Mucosa of rectum (tissue), 2 donors: ENCODE measurements at regions not wholly inside any gene's neighbourhood (a gene's known extent, or its start where the extent isn't known, plus 50 kb on each side); places are given as distances from the start of the nearest gene placed in this dataset.

Experiments
- H3K27ac ChIP-seq, 2 donors: one replicate each; pipeline ENCODE4 v1.7.0; 2013; ENCODE audit warnings: inconsistent platforms in 2 of 2, low read depth in 2 of 2, low read length in 2 of 2
- H3K27me3 ChIP-seq, 2 donors: one replicate each; pipeline ENCODE4 v1.7.0; 2013; ENCODE audit warnings: low read length in 2 of 2; ENCODE audit not compliant: control insufficient read depth in 2 of 2, insufficient read depth in 2 of 2
- H3K36me3 ChIP-seq, 2 donors: one replicate each; pipeline ENCODE4 v1.7.0; 2013; ENCODE audit warnings: low read length in 2 of 2; ENCODE audit not compliant: control insufficient read depth in 2 of 2, insufficient read depth in 2 of 2
- H3K4me1 ChIP-seq, 2 donors: one replicate each; pipeline ENCODE4 v1.7.0; 2013; ENCODE audit warnings: low read length in 2 of 2, mild to moderate bottlenecking in 1 of 2; ENCODE audit not compliant: control insufficient read depth in 2 of 2, insufficient read depth in 2 of 2
- H3K4me3 ChIP-seq, 2 donors: one replicate each; pipeline ENCODE4 v1.7.0; 2013; ENCODE audit warnings: low read length in 2 of 2
- H3K9ac ChIP-seq, 2 donors: one replicate each; pipeline ENCODE4 v1.7.0; 2013; ENCODE audit warnings: low read length in 2 of 2, low read depth in 1 of 2, mild to moderate bottlenecking in 1 of 2
- H3K9me3 ChIP-seq, 2 donors: one replicate each; pipeline ENCODE4 v1.7.0; 2013; ENCODE audit warnings: low read length in 2 of 2; ENCODE audit not compliant: control insufficient read depth in 2 of 2
- donor health status: healthy.
- donor health status: Normal muscosa, but diverticular disease.

DNA sequence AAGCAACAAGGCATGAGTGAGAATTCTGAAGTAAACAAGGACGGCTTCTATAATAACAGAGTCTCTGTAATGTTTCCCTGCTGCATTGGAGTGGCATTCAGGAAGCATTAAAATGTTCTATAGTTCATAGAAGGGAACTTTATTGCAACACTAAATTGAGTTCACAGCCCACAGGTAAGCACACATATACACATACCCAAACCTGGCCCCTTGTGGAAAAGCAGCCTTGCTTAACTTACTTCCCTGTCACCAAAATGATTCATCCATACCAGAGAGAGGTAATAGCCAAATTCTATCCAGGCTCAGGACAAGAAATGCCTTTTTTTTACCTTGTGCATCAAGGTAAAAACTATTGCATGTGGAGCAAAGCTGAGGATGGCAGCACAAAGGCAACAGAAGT is 241.4 kb downstream of the HHIPL2 start:
- Histone ChIP-seq H3K36me3 (no peaks in the 10 kb centered on the region), H3K4me1 (peaks cover 0 to 2% of the 10 kb centered on the region in 2 donors), H3K27ac (no peak overlapping the region), H3K9me3 (no peaks in the 10 kb centered on the region), H3K4me3 (no peak overlapping the region), H3K27me3 (no peaks in the 10 kb centered on the region), H3K9ac (no peak overlapping the region)

DNA sequence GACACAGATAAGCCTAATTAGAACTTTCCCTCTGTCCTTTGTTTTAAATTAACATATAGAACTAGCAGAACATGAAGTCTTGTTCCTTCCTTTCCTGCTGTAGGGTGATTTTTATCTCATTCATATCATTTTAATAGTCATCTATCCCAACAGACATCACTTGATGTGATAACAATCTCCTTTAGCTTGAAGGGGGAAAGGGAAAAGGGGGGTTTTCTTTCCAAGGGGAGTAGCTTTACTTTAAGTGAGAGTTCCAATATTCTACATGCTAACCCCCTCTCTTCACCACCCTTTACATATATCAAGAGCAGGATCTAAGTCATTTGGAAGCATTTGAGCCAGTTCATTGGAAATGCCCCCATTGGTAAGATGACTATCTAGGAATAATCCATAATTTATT is 241.9 kb downstream of the HHIPL2 start:
- Histone ChIP-seq H3K4me3 (no peak overlapping the region), H3K9ac (no peak overlapping the region), H3K4me1 (peaks cover 0 to 2% of the 10 kb centered on the region in 2 donors), H3K36me3 (no peaks in the 10 kb centered on the region), H3K9me3 (no peaks in the 10 kb centered on the region), H3K27me3 (no peaks in the 10 kb centered on the region), H3K27ac (no peak overlapping the region)

DNA sequence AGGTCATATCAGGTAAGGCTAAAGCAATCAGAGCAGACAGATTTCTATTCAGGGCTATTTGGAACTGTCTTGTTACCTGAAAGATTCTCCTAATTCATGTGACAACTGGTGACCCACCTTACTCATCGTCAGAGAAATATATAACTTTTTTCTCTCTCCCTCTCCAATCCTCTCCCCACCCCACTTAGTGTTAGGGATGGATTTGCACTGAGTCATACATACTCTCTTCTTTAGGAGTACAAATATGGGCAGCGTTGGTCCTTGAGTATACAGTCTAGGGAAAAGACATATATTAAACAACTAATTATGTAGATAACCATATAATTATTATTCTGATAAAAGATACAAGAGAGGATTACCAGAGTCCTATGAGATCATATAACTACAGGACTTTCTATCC is 246.3 kb downstream of the HHIPL2 start:
- H3K4me3 ChIP-seq: no peak overlapping the region
- no peaks in the 10 kb centered on the region for H3K9me3 ChIP-seq
- no peak overlapping the region for H3K9ac ChIP-seq
- no peaks in the 10 kb centered on the region for H3K36me3 ChIP-seq
- H3K27me3 ChIP-seq: no peaks in the 10 kb centered on the region
- H3K4me1 ChIP-seq: peaks cover 0 to 2% of the 10 kb centered on the region in 2 donors
- H3K27ac ChIP-seq: no peak overlapping the region

DNA sequence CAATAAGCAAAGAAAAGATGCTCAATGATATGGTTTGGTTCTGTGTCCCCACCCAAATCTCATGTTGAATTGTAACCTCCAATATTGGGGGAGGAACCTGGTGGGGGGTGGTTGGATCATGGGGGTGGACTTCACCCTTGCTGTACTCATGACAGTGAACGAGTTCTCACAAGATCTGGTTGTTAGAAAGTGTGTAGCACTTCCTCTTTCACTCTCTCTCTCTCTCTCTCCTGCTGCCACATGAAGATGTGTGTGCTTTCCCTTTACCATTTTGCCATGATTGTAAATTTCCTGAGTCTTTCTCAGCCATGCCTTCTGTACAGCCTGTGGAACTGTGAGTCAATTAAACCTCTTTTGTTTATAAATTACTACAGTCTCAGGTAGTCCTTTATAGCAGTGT is 248.4 kb downstream of the HHIPL2 start:
- Histone ChIP-seq H3K27me3 (no peaks in the 10 kb centered on the region), H3K36me3 (no peaks in the 10 kb centered on the region), H3K4me3 (no peak overlapping the region), H3K9ac (no peak overlapping the region), H3K9me3 (no peaks in the 10 kb centered on the region), H3K4me1 (no peaks in the 10 kb centered on the region), H3K27ac (no peak overlapping the region)

DNA sequence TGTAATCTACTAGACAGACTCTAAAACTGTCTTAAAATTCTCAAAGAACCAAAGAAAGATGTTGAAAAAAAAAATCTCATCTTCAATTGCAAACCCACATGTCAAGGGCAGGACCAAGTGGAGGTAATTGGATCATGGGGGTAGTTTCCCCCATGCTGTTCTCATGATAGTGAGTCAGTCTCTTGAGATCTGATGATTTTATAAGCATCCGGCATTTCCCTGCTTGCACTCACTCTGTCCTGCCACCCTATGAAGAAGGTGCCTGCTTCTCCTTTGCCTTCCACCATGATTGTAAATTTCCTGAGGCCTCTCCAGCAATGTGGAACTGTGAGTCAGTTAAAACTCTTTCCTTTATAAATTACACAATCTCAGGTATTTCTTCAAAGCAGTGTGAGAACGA is 257.0 kb downstream of the HHIPL2 start:
- Histone ChIP-seq H3K4me3 (no peak overlapping the region), H3K36me3 (no peaks in the 10 kb centered on the region), H3K27me3 (no peaks in the 10 kb centered on the region), H3K9ac (no peak overlapping the region), H3K9me3 (no peaks in the 10 kb centered on the region), H3K27ac (no peak overlapping the region), H3K4me1 (no peaks in the 10 kb centered on the region)

DNA sequence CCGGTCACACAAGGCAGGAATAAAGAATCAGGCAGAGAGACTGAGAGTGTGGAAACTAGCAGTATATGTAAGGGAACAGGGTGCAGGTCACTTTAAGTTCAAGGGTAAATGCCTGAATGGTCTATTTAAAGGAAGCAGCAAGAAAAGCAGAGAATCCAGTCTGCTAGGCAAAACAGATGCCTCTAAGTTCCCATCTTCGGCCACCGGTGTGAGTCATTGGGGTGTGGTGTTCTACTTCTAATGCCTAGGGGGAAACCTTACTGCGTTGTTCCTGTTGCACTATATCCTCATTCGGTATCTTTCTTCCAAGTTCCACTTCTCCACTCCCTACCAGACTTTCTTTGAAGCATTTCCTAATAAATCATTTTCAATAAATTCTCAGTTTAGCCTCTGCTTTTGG is 259.9 kb downstream of the HHIPL2 start:
- Histone ChIP-seq H3K36me3 (no peaks in the 10 kb centered on the region), H3K9ac (no peak overlapping the region), H3K4me3 (no peak overlapping the region), H3K4me1 (no peaks in the 10 kb centered on the region), H3K27ac (no peak overlapping the region), H3K27me3 (no peaks in the 10 kb centered on the region), H3K9me3 (no peaks in the 10 kb centered on the region)

DNA sequence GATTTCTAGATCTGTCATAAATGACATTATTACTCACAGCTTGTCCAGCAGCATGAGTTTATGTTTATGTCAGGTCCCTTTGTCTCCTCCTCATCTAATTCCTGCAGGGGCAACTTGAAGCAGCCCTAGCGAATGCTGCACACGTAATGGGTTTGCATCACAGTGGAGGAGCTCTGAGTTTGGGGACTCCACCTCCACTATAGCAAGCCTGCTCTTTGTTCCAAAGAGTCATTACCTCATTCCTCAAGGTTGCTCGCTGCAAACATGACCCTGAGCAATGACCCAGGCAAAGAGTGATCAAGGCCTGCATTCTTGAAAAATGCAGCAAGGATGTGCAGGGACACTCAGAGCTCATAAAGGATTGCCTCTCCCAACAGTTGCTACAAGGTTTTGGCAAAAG is 261.9 kb downstream of the HHIPL2 start:
- Histone ChIP-seq H3K27ac (no peak overlapping the region), H3K4me1 (no peaks in the 10 kb centered on the region), H3K36me3 (no peaks in the 10 kb centered on the region), H3K9me3 (no peaks in the 10 kb centered on the region), H3K27me3 (no peaks in the 10 kb centered on the region), H3K4me3 (no peak overlapping the region), H3K9ac (no peak overlapping the region)

DNA sequence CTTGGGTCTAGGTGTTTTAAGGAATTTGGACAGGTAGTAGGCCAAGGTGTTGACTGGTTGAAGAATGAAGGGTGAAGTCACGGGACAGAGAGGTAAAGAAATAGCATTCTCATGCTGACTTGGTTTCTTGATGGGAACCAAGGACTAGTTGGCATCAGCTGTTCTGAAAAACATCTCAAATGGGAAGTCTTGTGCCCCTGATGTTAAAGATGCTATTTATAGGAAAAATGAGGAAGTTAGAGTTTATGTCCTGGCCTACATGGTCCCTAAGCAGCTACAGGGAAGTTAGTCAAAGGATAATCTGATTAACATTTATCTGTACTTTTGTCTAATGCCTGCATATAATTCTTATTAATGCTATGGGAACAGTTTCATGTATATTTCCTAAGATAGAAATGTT is 262.4 kb downstream of the HHIPL2 start:
- Histone ChIP-seq H3K27me3 (no peaks in the 10 kb centered on the region), H3K36me3 (no peaks in the 10 kb centered on the region), H3K4me3 (no peak overlapping the region), H3K9ac (no peak overlapping the region), H3K27ac (no peak overlapping the region), H3K9me3 (no peaks in the 10 kb centered on the region), H3K4me1 (no peaks in the 10 kb centered on the region)

DNA sequence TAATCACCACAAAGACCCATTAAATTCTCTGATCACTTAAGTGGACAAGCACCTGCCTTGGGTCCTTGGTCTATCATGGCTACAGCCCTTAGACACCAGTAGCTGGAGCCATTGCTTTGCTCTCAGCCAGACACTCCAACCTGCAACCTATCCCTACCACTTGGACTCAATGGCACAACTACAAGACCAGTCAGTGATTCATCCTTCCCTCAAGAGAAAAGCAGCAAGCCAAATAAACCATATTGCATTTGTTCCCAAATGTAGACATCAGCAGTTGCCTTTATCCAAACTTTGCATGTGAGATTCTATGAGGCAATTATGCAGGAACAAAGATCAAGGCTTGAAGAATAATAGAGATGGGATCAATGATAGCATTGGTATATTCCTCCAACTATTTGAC is 263.4 kb downstream of the HHIPL2 start:
- H3K27me3 ChIP-seq: no peaks in the 10 kb centered on the region

DNA sequence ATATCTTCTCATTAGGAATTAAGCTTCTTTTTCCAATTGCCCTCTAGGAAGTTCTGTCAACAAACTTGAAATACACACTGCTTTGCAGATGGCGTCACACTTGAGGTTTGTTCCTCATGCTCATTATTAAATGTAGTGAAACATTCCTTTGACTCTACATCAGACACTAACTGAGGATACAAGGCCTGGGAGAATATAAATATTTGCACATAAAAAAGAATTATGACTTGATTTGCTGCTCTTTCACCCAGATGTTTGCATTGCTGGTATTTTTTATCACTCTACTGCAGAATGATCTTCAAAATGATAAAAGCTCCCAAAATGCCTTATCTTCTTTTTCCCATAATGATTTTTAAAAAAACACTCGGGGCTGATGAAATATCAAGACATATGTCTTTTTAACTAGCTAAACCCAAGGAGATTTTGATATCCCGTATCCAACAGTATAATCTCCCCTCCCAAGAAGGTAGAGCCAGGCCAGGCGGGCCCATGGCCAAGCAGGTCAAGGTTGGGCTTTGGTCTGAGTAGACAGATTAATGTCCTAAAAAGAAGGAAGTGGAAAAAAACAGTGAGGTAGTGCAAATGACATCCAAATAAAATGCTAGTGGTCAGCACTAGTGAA is 264.6 kb downstream of the HHIPL2 start:
- H3K27me3 ChIP-seq: no peaks in the 10 kb centered on the region
- H3K9me3 ChIP-seq: no peaks in the 10 kb centered on the region
- H3K9ac ChIP-seq: no peak overlapping the region
- no peaks in the 10 kb centered on the region for H3K4me1 ChIP-seq
- no peak overlapping the region for H3K4me3 ChIP-seq
- no peaks in the 10 kb centered on the region for H3K36me3 ChIP-seq
- H3K27ac ChIP-seq: no peak overlapping the region

More for the DNA sequence above, 263.4 kb downstream of the HHIPL2 start:
- Histone ChIP-seq H3K36me3 (no peaks in the 10 kb centered on the region), H3K9ac (no peak overlapping the region), H3K27ac (no peak overlapping the region), H3K4me1 (no peaks in the 10 kb centered on the region), H3K9me3 (no peaks in the 10 kb centered on the region), H3K4me3 (no peak overlapping the region)

DNA sequence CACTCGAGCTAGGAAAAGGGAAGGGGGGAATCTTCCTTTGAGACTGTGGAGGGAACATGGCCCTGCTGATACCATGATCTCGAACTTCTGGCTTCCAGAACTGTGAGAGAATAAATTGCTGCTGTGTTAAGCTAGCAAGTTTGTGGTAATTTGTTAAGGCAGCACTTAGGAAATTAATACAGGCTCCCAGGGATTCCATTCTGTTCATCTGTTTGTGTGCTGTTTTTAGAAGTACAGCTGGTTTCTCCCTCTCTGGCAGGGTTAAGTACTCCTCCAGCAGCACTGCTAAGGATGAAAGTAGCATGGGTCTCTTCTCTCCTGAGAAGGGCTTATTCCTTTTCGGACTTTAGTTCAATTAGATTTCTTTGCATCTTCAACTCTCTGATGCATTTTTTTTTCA is 268.3 kb downstream of the HHIPL2 start:
- no peak overlapping the region for H3K9ac ChIP-seq
- H3K9me3 ChIP-seq: no peaks in the 10 kb centered on the region
- H3K27ac ChIP-seq: no peak overlapping the region
- H3K4me3 ChIP-seq: no peak overlapping the region
- H3K36me3 ChIP-seq: no peaks in the 10 kb centered on the region
- no peaks in the 10 kb centered on the region for H3K4me1 ChIP-seq
- no peaks in the 10 kb centered on the region for H3K27me3 ChIP-seq
